ENCODE measurements at regions not wholly inside any gene's neighbourhood (a gene's known extent, or its start where the extent isn't known, plus 50 kb on each side); places are given as distances from the start of the nearest gene placed in this dataset.
"Not testable (repeated sequence)": the region's sequence is repeated elsewhere in the genome, so short reads cannot be mapped to it uniquely, and the experiment has no call there.

- FAIRE-seq (no peak), DNase-seq (ENCODE audit: insufficient read length, low spot score) (no peak)
- no peak for TF ChIP-seq CTCF (IDR thresholded peaks at IDR 0.05; ENCODE audit: insufficient read depth, missing control alignments)
These were observed 606.1 kb downstream of the SLC16A7 start for GRCh38 chr12:60201891-60202290.

GRCh38 chr12:60205500-60205899 lies 609.7 kb downstream of the SLC16A7 start:
- TF ChIP-seq CTCF (IDR thresholded peaks at IDR 0.05; ENCODE audit: insufficient read depth, missing control alignments) = no peak
- no peak for FAIRE-seq
- no peak for DNase-seq (ENCODE audit: insufficient read length, low spot score)

GRCh38 chr12:60209521-60209920 lies 613.7 kb downstream of the SLC16A7 start:
- DNase-seq (ENCODE audit: insufficient read length, low spot score) (no peak), FAIRE-seq (no peak)
- TF ChIP-seq CTCF (IDR thresholded peaks at IDR 0.05; ENCODE audit: insufficient read depth, missing control alignments) = no peak

- TF ChIP-seq CTCF (IDR thresholded peaks at IDR 0.05; ENCODE audit: insufficient read depth, missing control alignments) = no peak
- FAIRE-seq (no peak), DNase-seq (ENCODE audit: insufficient read length, low spot score) (no peak)
These were observed 614.1 kb downstream of the SLC16A7 start for GRCh38 chr12:60209933-60210332.

GRCh38 chr12:60210756-60211155 lies 614.9 kb downstream of the SLC16A7 start:
- FAIRE-seq (no peak), DNase-seq (ENCODE audit: insufficient read length, low spot score) (no peak)
- TF ChIP-seq CTCF (IDR thresholded peaks at IDR 0.05; ENCODE audit: insufficient read depth, missing control alignments) = no peak

GRCh38 chr12:60211244-60211643 lies 615.4 kb downstream of the SLC16A7 start:
- FAIRE-seq (no peak), DNase-seq (ENCODE audit: insufficient read length, low spot score) (no peak)
- TF ChIP-seq CTCF (IDR thresholded peaks at IDR 0.05; ENCODE audit: insufficient read depth, missing control alignments) = no peak

- no peak for TF ChIP-seq CTCF (IDR thresholded peaks at IDR 0.05; ENCODE audit: insufficient read depth, missing control alignments)
- FAIRE-seq = no peak
- DNase-seq (ENCODE audit: insufficient read length, low spot score) = no peak
These were observed 616.6 kb downstream of the SLC16A7 start for GRCh38 chr12:60212159-60213000.

GRCh38 chr12:60213272-60213671 lies 617.4 kb downstream of the SLC16A7 start:
- not testable (repeated sequence) for DNase-seq (ENCODE audit: insufficient read length, low spot score); FAIRE-seq
